ENCODE measurements at regions not wholly inside any gene's neighbourhood (a gene's known extent, or its start where the extent isn't known, plus 50 kb on each side); places are given as distances from the start of the nearest gene placed in this dataset.

DNA sequence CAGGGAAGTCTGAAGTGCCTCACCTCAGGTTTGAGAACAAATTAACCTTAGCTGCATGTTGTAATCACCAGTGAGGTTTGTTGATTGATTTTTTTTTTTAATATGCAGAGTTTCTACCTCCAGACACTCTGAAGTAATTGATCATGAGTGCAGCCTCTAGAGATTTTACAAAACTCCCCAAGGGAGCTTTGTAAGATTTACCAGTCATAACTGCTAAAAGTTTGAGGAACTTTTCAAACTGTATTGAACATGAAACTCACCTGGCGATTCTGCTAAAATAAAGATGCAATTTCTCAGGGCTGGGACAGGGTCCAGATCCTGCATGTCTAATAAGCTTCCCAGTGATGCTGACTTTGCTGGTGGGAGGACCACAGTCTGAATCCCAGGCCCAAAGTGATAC lies 339.6 kb upstream of the DCC start:
- DNase-seq (ENCODE audit: extremely low spot score): no peak
- ChIA-PET CTCF (no interaction called here), POLR2A (no interaction called here)
- TF ChIP-seq BHLHE40 (IDR thresholded peaks at IDR 0.05; ENCODE audit: borderline replicate concordance): no peak
- TF ChIP-seq FOXM1 (IDR thresholded peaks at IDR 0.05; ENCODE audit: borderline replicate concordance): no peak
- TF ChIP-seq SP1 (IDR thresholded peaks at IDR 0.05): no peak
- no peak for TF ChIP-seq ZNF384 (IDR thresholded peaks at IDR 0.05)
- TF ChIP-seq LEF1 (IDR thresholded peaks at IDR 0.05; ENCODE audit: borderline replicate concordance): no peak
- TF ChIP-seq L3MBTL2 (conservative IDR thresholded peaks at IDR 0.05): no peak
- TF ChIP-seq FOXA1 (IDR thresholded peaks at IDR 0.05): no peak
- TF ChIP-seq ELF4 (IDR thresholded peaks at IDR 0.05): no peak
- no peak for TF ChIP-seq PKNOX1 (IDR thresholded peaks at IDR 0.05)
- TF ChIP-seq ARNT (IDR thresholded peaks at IDR 0.05): no peak
- TF ChIP-seq CTBP1 (IDR thresholded peaks at IDR 0.05; ENCODE audit: borderline replicate concordance): no peak
- no peak for TF ChIP-seq HDGF (IDR thresholded peaks at IDR 0.05; ENCODE audit: borderline replicate concordance)

DNA sequence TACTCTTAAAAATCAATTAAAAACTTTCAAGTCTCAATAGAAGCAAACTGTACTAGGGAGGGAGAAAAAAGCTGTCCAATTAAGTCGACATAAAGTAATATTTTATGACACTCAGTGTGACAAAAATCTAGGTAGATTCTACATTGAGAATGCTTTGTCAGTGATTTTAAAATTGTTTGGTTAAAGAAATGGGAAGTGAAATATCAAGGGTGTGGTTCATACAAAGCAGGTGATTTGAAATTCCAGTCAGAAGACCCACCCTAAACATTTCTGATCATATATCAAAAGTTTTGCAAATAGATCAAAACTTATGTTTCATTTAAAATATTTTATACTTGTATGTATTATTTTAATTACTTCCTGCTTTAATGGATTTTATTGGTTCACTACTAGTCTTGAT lies 338.9 kb upstream of the DCC start:
- ChIA-PET POLR2A (no interaction called here), CTCF (no interaction called here)
- no peak for DNase-seq (ENCODE audit: extremely low spot score)
- TF ChIP-seq FOXK2 (IDR thresholded peaks at IDR 0.05) (no peak), FOXA1 (IDR thresholded peaks at IDR 0.05) (no peak), CTBP1 (IDR thresholded peaks at IDR 0.05; ENCODE audit: borderline replicate concordance) (no peak), L3MBTL2 (conservative IDR thresholded peaks at IDR 0.05) (no peak), ZNF384 (IDR thresholded peaks at IDR 0.05) (no peak), PKNOX1 (IDR thresholded peaks at IDR 0.05) (no peak), LEF1 (IDR thresholded peaks at IDR 0.05; ENCODE audit: borderline replicate concordance) (no peak), ARNT (IDR thresholded peaks at IDR 0.05) (no peak), HDGF (IDR thresholded peaks at IDR 0.05; ENCODE audit: borderline replicate concordance) (no peak)

GRCh38 chr18:52002600-52002999 lies 337.4 kb upstream of the DCC start:
- ChIA-PET POLR2A (no interaction called here), CTCF (no interaction called here)
- DNase-seq (ENCODE audit: extremely low spot score): no peak
- TF ChIP-seq FOXM1 (IDR thresholded peaks at IDR 0.05; ENCODE audit: borderline replicate concordance): no peak
- TF ChIP-seq FOXA1 (IDR thresholded peaks at IDR 0.05): no peak
- TF ChIP-seq ELF4 (IDR thresholded peaks at IDR 0.05): no peak
- no peak for TF ChIP-seq SP1 (IDR thresholded peaks at IDR 0.05)
- TF ChIP-seq HDGF (IDR thresholded peaks at IDR 0.05; ENCODE audit: borderline replicate concordance): no peak
- no peak for TF ChIP-seq PKNOX1 (IDR thresholded peaks at IDR 0.05)
- no peak for TF ChIP-seq SUZ12 (IDR thresholded peaks at IDR 0.05)
- no peak for TF ChIP-seq FOXK2 (IDR thresholded peaks at IDR 0.05)
- TF ChIP-seq L3MBTL2 (conservative IDR thresholded peaks at IDR 0.05): no peak
- no peak for TF ChIP-seq BHLHE40 (IDR thresholded peaks at IDR 0.05; ENCODE audit: borderline replicate concordance)
- no peak for TF ChIP-seq TARDBP (IDR thresholded peaks at IDR 0.05)
- no peak for TF ChIP-seq ZNF384 (IDR thresholded peaks at IDR 0.05)
- no peak for TF ChIP-seq NFRKB (IDR thresholded peaks at IDR 0.05)
- no peak for TF ChIP-seq LEF1 (IDR thresholded peaks at IDR 0.05; ENCODE audit: borderline replicate concordance)
- TF ChIP-seq CTBP1 (IDR thresholded peaks at IDR 0.05; ENCODE audit: borderline replicate concordance): no peak
- no peak for TF ChIP-seq ARNT (IDR thresholded peaks at IDR 0.05)

GRCh38 chr18:52007105-52007504 lies 332.9 kb upstream of the DCC start:
- no peak for DNase-seq (ENCODE audit: extremely low spot score)
- ChIA-PET POLR2A (no interaction called here), CTCF (no interaction called here)
- no peak for TF ChIP-seq ARNT (IDR thresholded peaks at IDR 0.05)
- no peak for TF ChIP-seq SP1 (IDR thresholded peaks at IDR 0.05)
- no peak for TF ChIP-seq PKNOX1 (IDR thresholded peaks at IDR 0.05)
- no peak for TF ChIP-seq L3MBTL2 (conservative IDR thresholded peaks at IDR 0.05)
- no peak for TF ChIP-seq BHLHE40 (IDR thresholded peaks at IDR 0.05; ENCODE audit: borderline replicate concordance)
- no peak for TF ChIP-seq SUZ12 (IDR thresholded peaks at IDR 0.05)
- no peak for TF ChIP-seq ZNF384 (IDR thresholded peaks at IDR 0.05)
- no peak for TF ChIP-seq HDGF (IDR thresholded peaks at IDR 0.05; ENCODE audit: borderline replicate concordance)
- TF ChIP-seq LEF1 (IDR thresholded peaks at IDR 0.05; ENCODE audit: borderline replicate concordance): no peak

DNA sequence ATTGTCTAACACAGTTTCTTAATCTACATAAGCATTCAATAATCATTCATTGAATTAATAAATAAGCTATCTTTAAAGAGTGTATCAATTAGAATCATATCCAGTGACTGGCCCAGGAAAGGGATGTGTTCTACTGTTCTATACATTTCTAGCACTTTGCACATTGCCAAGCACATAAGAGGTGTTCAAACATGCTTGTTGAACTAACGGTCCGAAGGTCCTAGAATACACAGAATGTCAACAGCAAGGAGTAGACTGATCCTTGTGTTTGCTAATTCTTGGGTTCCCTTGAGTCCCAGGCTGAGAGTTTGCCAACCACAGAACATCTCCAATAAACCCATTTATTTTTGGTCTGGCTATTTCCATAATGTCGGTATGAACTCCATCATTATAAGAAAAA lies 331.7 kb upstream of the DCC start:
- no peak for DNase-seq (ENCODE audit: extremely low spot score)
- TF ChIP-seq ZNF384 (IDR thresholded peaks at IDR 0.05) (no peak), FOXA1 (IDR thresholded peaks at IDR 0.05) (no peak), ELF4 (IDR thresholded peaks at IDR 0.05) (no peak), BHLHE40 (IDR thresholded peaks at IDR 0.05; ENCODE audit: borderline replicate concordance) (no peak), CTBP1 (IDR thresholded peaks at IDR 0.05; ENCODE audit: borderline replicate concordance) (no peak), SP1 (IDR thresholded peaks at IDR 0.05) (no peak), HDGF (IDR thresholded peaks at IDR 0.05; ENCODE audit: borderline replicate concordance) (no peak), SUZ12 (IDR thresholded peaks at IDR 0.05) (no peak), FOXM1 (IDR thresholded peaks at IDR 0.05; ENCODE audit: borderline replicate concordance) (no peak), NFRKB (IDR thresholded peaks at IDR 0.05) (no peak), FOXK2 (IDR thresholded peaks at IDR 0.05) (no peak), TARDBP (IDR thresholded peaks at IDR 0.05) (no peak), PKNOX1 (IDR thresholded peaks at IDR 0.05) (no peak)
- CTCF ChIA-PET: no interaction called here
- POLR2A ChIA-PET: no interaction called here
